ENCODE measurements at regions not wholly inside any gene's neighbourhood (a gene's known extent, or its start where the extent isn't known, plus 50 kb on each side); places are given as distances from the start of the nearest gene placed in this dataset.

GRCh38 chr2:126602334-126602733 lies 53.6 kb upstream of the GYPC start:
- TF ChIP-seq PRDM15 (CRISPR knock-in tag; IDR thresholded peaks at IDR 0.05) = no peak
- TF ChIP-seq NR2C2 (CRISPR knock-in tag; IDR thresholded peaks at IDR 0.05) = no peak
- TF ChIP-seq ZNF425 (CRISPR knock-in tag; conservative IDR thresholded peaks at IDR 0.05) = no peak
- TF ChIP-seq TEAD4 (CRISPR knock-in tag; IDR thresholded peaks at IDR 0.05) = no peak
- TF ChIP-seq ESRRA (CRISPR knock-in tag; IDR thresholded peaks at IDR 0.05; ENCODE audit: borderline replicate concordance) = no peak
- no peak for TF ChIP-seq CTCF (IDR thresholded peaks at IDR 0.05)
- TF ChIP-seq ATF3 (CRISPR knock-in tag; conservative IDR thresholded peaks at IDR 0.05) = no peak

Data from WTC11 (cell line).